Endodermal cell (in vitro differentiated cells): ENCODE measurements at regions not wholly inside any gene's neighbourhood (a gene's known extent, or its start where the extent isn't known, plus 50 kb on each side); places are given as distances from the start of the nearest gene placed in this dataset.
"Not testable (repeated sequence)": the region's sequence is repeated elsewhere in the genome, so short reads cannot be mapped to it uniquely, and the experiment has no call there.

Source experiments
- DNase-seq: peaks from one replicate; pipeline ENCODE4 v3.0.0-alpha.2; 2017
- H3K27ac ChIP-seq: 2 replicates; pipeline ENCODE4 v1.5.1; 2013; ENCODE audit warnings: mild to moderate bottlenecking, low read depth, low read length, moderate library complexity
- H3K27me3 ChIP-seq: 2 replicates; pipeline ENCODE4 v1.6.1; 2013; ENCODE audit warnings: mild to moderate bottlenecking, low read length, moderate library complexity; ENCODE audit not compliant: insufficient read depth, control insufficient read depth, poor library complexity, severe bottlenecking
- H3K36me3 ChIP-seq: 2 replicates; pipeline ENCODE4 v1.7.0; 2013; ENCODE audit warnings: mild to moderate bottlenecking, low read length, moderate library complexity; ENCODE audit not compliant: control insufficient read depth, insufficient read depth
- H3K4me1 ChIP-seq: one replicate; pipeline ENCODE4 v1.7.0; 2013; ENCODE audit warnings: low read length; ENCODE audit not compliant: control insufficient read depth, insufficient read depth
- H3K4me3 ChIP-seq: 2 replicates; pipeline ENCODE4 v1.5.1; 2013; ENCODE audit warnings: mild to moderate bottlenecking, low read length, moderate library complexity
- H3K9ac ChIP-seq: 2 replicates; pipeline ENCODE4 v1.6.1; 2013; ENCODE audit warnings: mild to moderate bottlenecking, low read length, moderate library complexity; ENCODE audit not compliant: poor library complexity, severe bottlenecking; ENCODE audit errors: extremely low read depth
- H3K9me3 ChIP-seq: 2 replicates; pipeline ENCODE4 v1.6.1; 2013; ENCODE audit warnings: mild to moderate bottlenecking, low read length, moderate library complexity; ENCODE audit not compliant: control insufficient read depth
- H3K27ac Mint-ChIP-seq: 2 replicates; pipeline ENCODE4 v1.8.0; 2020; ENCODE audit warnings: mixed read lengths
- H3K27me3 Mint-ChIP-seq: 2 replicates; pipeline ENCODE4 v1.8.0; 2021; ENCODE audit warnings: mild to moderate bottlenecking, mixed read lengths; ENCODE audit not compliant: insufficient read depth
- H3K36me3 Mint-ChIP-seq: 2 replicates; pipeline ENCODE4 v1.8.0; 2020; ENCODE audit warnings: low read depth, mixed read lengths
- H3K4me1 Mint-ChIP-seq: 2 replicates; pipeline ENCODE4 v1.8.0; 2020; ENCODE audit warnings: mixed read lengths
- H3K4me3 Mint-ChIP-seq: 2 replicates; pipeline ENCODE4 v1.8.0; 2020; ENCODE audit warnings: mild to moderate bottlenecking, moderate library complexity, mixed read lengths
- H3K9me3 Mint-ChIP-seq: 2 replicates; pipeline ENCODE4 v1.8.0; 2020; ENCODE audit warnings: mild to moderate bottlenecking, mixed read lengths
- WGBS, 2 experiments: methylation state at CpG; one replicate each; pipeline versions ENCODE4 v1.1.5 to v1.1.7; 2013; ENCODE audit warnings: missing lambda C conversion rate in 2 of 2, mixed read lengths in 1 of 2; ENCODE audit not compliant: insufficient coverage in 1 of 2, insufficient read length in 1 of 2; 5-methylcytosine and 5-hydroxymethylcytosine counted together
- TF ChIP-seq, protein P1 (sequence below): fragments of 200-600 bp; sonication (generic); conservative IDR thresholded peaks from 2 replicates; pipeline ENCODE4 v1.5.0; 2021; ENCODE audit warnings: antibody characterized with exemption, mild to moderate bottlenecking

DNA sequence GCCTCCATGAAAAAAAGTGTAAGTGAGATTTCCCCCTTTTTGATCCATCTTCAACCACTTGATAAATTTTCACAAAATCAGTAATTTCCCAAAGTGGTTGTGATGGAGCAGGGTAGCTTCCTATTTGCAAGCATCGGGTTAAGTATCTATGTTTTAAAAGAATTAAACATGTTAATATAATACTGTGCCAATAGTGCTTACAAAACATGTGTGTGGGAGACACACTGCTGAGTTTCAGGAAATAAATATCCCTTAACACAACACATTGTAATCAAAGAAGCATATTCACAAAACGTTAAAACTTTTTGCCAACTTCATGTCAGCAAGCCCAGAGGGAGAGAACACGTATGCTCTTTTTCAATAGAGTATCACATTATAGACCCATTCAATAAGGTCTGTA, 526.9 kb downstream of the TTLL7 start:
- H3K27ac Mint-ChIP-seq, H3K27me3 Mint-ChIP-seq, H3K9ac ChIP-seq, H3K36me3 Mint-ChIP-seq, H3K27me3 ChIP-seq, H3K4me3 Mint-ChIP-seq, H3K9me3 Mint-ChIP-seq, DNase-seq, H3K4me1 ChIP-seq, H3K36me3 ChIP-seq, H3K27ac ChIP-seq, H3K4me1 Mint-ChIP-seq, H3K9me3 ChIP-seq, H3K4me3 ChIP-seq: not testable (repeated sequence)
- WGBS, 2 experiments = 96% methylated on average over 2 of the region's 3 CpGs; no CpG with 5 or more reads in 1 of the 2 experiments

DNA sequence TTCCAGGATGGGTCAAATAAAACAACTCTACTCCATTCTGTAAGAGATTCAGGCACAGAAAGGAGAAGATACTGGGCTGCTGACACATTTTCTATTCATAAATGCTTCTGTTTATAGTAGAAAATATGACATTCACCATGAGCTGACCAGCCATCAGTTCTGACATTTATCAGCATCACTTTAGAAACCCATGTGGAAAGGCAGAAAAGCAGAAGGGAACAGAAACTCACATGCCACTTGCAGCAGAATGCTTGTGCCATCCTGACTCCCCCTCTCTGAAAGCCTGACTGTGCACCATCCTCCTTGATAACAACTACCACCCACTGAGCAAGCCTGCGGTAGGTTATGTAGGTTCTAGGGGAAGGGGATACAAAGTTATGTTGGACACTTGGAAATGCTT, 527.7 kb downstream of the TTLL7 start:
- H3K4me3 ChIP-seq, H3K27ac ChIP-seq, H3K4me3 Mint-ChIP-seq, H3K36me3 ChIP-seq, DNase-seq, H3K9ac ChIP-seq, H3K27me3 ChIP-seq, H3K27ac Mint-ChIP-seq, H3K27me3 Mint-ChIP-seq, H3K4me1 ChIP-seq, H3K36me3 Mint-ChIP-seq, H3K4me1 Mint-ChIP-seq, H3K9me3 Mint-ChIP-seq, H3K9me3 ChIP-seq: not testable (repeated sequence)
- WGBS, 2 experiments = no CpG with 5 or more reads among the region's 1 CpG

DNA sequence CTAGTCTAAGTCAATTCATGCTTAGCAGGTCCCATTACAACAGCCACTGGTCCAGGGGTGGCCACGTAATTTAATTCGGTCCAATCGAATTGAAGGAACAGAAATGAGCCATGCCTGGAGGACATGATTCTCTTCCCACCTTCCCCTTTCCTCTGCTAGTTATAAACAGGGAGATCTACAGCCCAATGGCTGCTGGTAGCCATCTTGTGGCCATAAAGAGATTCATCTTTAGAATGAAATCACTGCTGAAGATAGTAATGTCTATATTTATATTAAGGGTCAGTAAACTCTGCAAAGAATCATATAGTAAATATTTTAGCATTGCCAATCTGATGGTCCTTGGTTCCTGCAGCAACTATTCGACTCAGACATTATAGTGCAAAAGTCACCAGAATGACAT, 530.6 kb downstream of the TTLL7 start:
- not testable (repeated sequence) for H3K9me3 ChIP-seq, H3K27me3 ChIP-seq, H3K4me3 Mint-ChIP-seq, H3K4me1 ChIP-seq, H3K27ac ChIP-seq, H3K9me3 Mint-ChIP-seq, DNase-seq, H3K36me3 Mint-ChIP-seq, H3K9ac ChIP-seq, H3K4me1 Mint-ChIP-seq, H3K36me3 ChIP-seq, H3K27ac Mint-ChIP-seq, H3K27me3 Mint-ChIP-seq, H3K4me3 ChIP-seq
- TF ChIP-seq, protein P1, sequence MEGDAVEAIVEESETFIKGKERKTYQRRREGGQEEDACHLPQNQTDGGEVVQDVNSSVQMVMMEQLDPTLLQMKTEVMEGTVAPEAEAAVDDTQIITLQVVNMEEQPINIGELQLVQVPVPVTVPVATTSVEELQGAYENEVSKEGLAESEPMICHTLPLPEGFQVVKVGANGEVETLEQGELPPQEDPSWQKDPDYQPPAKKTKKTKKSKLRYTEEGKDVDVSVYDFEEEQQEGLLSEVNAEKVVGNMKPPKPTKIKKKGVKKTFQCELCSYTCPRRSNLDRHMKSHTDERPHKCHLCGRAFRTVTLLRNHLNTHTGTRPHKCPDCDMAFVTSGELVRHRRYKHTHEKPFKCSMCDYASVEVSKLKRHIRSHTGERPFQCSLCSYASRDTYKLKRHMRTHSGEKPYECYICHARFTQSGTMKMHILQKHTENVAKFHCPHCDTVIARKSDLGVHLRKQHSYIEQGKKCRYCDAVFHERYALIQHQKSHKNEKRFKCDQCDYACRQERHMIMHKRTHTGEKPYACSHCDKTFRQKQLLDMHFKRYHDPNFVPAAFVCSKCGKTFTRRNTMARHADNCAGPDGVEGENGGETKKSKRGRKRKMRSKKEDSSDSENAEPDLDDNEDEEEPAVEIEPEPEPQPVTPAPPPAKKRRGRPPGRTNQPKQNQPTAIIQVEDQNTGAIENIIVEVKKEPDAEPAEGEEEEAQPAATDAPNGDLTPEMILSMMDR = peak; percentile 39
- 81 to 97% methylated on average over 3 to 4 of the region's 4 CpGs for WGBS, 2 experiments

DNA sequence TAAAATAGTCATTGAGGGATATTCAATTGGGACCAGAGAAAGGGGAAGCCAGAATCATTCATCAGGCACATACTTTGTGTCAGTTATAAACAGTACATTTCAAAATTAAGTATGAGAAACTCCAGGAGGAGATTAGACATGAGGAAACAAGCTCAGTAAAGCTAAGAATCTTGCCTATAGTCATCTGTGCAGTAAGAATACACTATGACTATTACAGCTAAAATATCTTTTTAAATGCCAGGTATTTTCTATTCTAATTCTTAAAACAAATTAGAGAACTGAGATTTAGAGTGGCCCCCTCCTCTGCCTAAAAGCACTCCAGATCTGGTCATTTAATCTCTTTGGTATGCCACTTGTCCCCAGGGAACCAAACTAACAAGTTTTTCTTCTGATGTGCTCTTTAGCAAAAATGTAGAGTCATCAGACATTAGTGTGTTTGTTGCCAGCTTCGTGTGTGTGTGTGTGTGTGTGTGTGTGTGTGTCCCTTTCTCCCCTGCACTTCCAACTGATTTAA, 541.1 kb downstream of the TTLL7 start:
- not testable (repeated sequence) for H3K9ac ChIP-seq, H3K9me3 Mint-ChIP-seq, H3K36me3 Mint-ChIP-seq, H3K9me3 ChIP-seq, H3K4me3 ChIP-seq, H3K27me3 Mint-ChIP-seq, H3K4me1 ChIP-seq, H3K27ac Mint-ChIP-seq, DNase-seq, H3K27me3 ChIP-seq, H3K36me3 ChIP-seq, H3K27ac ChIP-seq, H3K4me3 Mint-ChIP-seq
- no CpG with 5 or more reads among the region's 1 CpG for WGBS, 2 experiments
- H3K4me1 Mint-ChIP-seq = peaks cover 31% of the 10 kb centered on the region

DNA sequence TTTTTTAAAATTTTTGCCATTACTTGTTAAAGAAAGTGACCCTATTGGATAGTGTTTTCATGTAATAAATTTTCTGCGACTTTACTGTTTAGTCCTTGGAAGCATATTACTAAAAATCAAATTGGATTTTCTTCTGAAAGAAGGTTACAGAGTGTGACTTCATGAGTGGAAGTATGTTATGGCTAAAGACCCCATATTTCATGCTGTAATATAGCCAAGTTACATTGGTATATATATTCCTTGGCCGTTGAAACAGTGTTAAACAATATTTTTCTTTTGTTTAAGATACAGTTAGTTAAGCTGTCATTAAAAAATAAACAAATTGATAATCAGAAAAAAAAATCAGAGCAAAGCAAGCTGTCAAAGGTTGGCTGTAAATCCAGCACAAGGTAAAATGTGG, 541.7 kb downstream of the TTLL7 start:
- H3K4me1 Mint-ChIP-seq = peaks cover 31% of the 10 kb centered on the region
- not testable (repeated sequence) for H3K4me1 ChIP-seq, H3K36me3 Mint-ChIP-seq

DNA sequence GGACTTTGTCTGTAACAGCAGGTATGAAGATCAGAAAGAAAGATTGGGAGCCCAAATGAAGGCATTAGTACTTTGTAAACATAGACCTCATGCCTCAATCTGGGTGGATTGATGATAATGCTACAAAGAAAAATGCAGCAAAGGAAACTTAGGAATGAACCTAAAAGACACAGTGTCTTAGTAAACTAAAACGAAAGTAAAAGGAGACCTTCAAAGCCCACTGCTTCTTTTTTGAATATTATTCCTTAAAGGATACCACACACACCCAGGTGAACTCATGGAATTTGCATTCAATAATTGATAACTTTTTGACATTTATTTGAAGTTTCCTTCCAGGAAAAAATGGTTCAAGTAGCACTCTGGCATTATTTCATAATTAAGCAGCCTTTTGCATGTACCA, 543.2 kb downstream of the TTLL7 start:
- not testable (repeated sequence) for H3K9ac ChIP-seq, H3K27ac ChIP-seq, H3K27me3 ChIP-seq, H3K36me3 ChIP-seq, H3K9me3 Mint-ChIP-seq, H3K36me3 Mint-ChIP-seq, DNase-seq, H3K4me1 ChIP-seq, H3K9me3 ChIP-seq, H3K27me3 Mint-ChIP-seq
- H3K4me3 Mint-ChIP-seq = peak overlapping the region; percentile 1
- H3K4me1 Mint-ChIP-seq = peaks cover 35% of the 10 kb centered on the region
- H3K4me3 ChIP-seq = peak overlapping the region; percentile 64
- WGBS, 2 experiments = 76% methylated on average over 1 of the region's 1 CpG; no CpG with 5 or more reads in 1 of the 2 experiments
- H3K27ac Mint-ChIP-seq = peak overlapping the region; percentile 41

More for the DNA sequence above, 541.7 kb downstream of the TTLL7 start:
- H3K27ac Mint-ChIP-seq, H3K4me3 ChIP-seq, H3K27me3 ChIP-seq, H3K9ac ChIP-seq, H3K9me3 Mint-ChIP-seq, H3K4me3 Mint-ChIP-seq, H3K36me3 ChIP-seq, H3K27me3 Mint-ChIP-seq, H3K27ac ChIP-seq, H3K9me3 ChIP-seq, DNase-seq: not testable (repeated sequence)
- WGBS, 2 experiments = 100% methylated on average over 1 of the region's 2 CpGs
